Activated CD8-positive, alpha-beta memory T cell treated with anti-CD3 and anti-CD28 coated beads for 1 hour (primary cell): ENCODE measurements at regions not wholly inside any gene's neighbourhood (a gene's known extent, or its start where the extent isn't known, plus 50 kb on each side); places are given as distances from the start of the nearest gene placed in this dataset.

Experiments used
- DNase-seq, 2 donors: peaks; one replicate each; pipeline ENCODE4 v3.0.0-alpha.2; 2020; ENCODE audit warnings: low read depth in 1 of 2; ENCODE audit errors: extremely low read depth in 1 of 2

GRCh38 chr15:36484038-36484778, 95.2 kb upstream of the CDIN1 start:
- DNase-seq: no peak

GRCh38 chr15:36491912-36492311, 87.5 kb upstream of the CDIN1 start:
- no peak for DNase-seq

- DNase-seq: no peak
Measured at GRCh38 chr15:36495456-36495991, 83.9 kb upstream of the CDIN1 start.

- no peak for DNase-seq
Measured at GRCh38 chr15:36497901-36498300, 81.5 kb upstream of the CDIN1 start.

- no peak for DNase-seq
Measured at GRCh38 chr15:36498401-36498800, 81.0 kb upstream of the CDIN1 start.

- DNase-seq: no peak
Measured at GRCh38 chr15:36498916-36499315, 80.5 kb upstream of the CDIN1 start.

- DNase-seq: no peak
Measured at GRCh38 chr15:36499412-36500389, 79.7 kb upstream of the CDIN1 start.

GRCh38 chr15:36501063-36501678, 78.3 kb upstream of the CDIN1 start:
- DNase-seq: no peak

- DNase-seq: no peak
Measured at GRCh38 chr15:36502509-36502908, 76.9 kb upstream of the CDIN1 start.

- no peak for DNase-seq
Measured at GRCh38 chr15:36506733-36507356, 72.6 kb upstream of the CDIN1 start.

- DNase-seq: no peak
Measured at GRCh38 chr15:36507458-36507857, 72.0 kb upstream of the CDIN1 start.

GRCh38 chr15:36511594-36511993, 67.8 kb upstream of the CDIN1 start:
- DNase-seq: no peak

- no peak for DNase-seq
Measured at GRCh38 chr15:36517758-36518157, 61.7 kb upstream of the CDIN1 start.

- no peak for DNase-seq
Measured at GRCh38 chr15:36519067-36519466, 60.4 kb upstream of the CDIN1 start.

GRCh38 chr15:36525430-36525829, 54.0 kb upstream of the CDIN1 start:
- no peak for DNase-seq

GRCh38 chr15:36527235-36528162, 51.9 kb upstream of the CDIN1 start:
- DNase-seq: no peak

GRCh38 chr15:36529296-36530011, 50.0 kb upstream of the CDIN1 start:
- DNase-seq: no peak
